ENCODE measurements at regions not wholly inside any gene's neighbourhood (a gene's known extent, or its start where the extent isn't known, plus 50 kb on each side); places are given as distances from the start of the nearest gene placed in this dataset.
"Not testable (repeated sequence)": the region's sequence is repeated elsewhere in the genome, so short reads cannot be mapped to it uniquely, and the experiment has no call there.

DNA sequence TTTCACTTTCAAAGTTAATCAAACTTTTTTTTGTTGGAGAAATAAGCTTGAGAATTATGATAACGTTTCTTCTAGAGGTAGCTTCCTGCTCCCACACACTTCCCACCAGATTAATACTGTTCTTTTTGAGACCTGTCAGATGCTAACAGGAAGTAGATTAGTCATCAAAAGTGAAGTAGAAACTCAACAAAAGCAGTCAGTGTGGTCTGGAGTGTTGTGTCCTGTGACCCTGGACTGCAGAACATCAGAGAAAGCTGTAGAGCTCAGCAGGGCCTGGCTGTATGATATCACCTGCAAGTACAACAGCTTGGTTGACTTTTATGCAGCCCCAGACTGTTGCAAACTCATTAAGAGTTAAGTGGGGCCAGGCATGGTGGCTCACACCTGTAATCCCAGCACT, 495.7 kb upstream of the CYLC2 start:
- peak in 1 of 5 experiments; percentile 14 for DNase-seq

DNA sequence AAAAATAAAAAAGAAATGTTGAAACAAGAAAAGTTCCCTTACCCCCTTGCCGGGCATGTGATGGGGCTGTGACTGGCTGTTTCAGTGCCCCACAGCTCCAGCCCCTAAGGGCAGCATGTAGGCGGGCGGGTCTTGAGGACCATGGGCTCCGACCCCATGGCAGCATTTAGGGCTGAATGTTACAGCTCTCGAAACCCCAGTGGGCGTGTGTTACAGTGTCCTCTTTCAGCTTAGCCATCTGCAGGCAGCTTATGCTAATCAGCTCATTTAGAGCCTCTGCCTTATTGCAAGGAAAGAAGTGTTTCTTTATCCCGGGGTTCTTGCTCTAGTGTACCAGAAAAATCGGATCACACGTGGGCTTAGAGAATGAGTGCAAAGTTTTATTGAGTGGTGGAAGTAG, 497.4 kb upstream of the CYLC2 start:
- DNase-seq, result no peak

DNA sequence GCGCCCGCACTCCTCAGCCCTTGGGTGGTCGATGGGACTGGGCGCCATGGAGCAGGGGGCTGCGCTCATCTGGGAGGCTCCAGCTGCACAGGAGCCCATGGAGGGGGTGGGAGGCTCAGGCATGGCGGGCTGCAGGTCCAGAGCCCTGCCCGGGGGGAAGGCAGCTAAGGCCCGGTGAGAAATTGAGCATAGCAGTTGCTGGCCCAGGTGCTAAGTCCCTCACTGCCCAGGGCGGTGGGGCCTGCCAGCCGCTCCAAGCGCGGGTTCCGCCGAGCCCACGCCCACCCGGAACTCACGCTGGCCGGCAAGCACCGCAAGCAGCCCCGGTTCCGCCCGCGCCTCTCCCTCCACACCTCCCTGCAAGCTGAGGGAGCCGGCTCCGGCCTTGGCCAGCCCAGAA, 508.2 kb upstream of the CYLC2 start:
- DNase-seq, result not testable (repeated sequence)

DNA sequence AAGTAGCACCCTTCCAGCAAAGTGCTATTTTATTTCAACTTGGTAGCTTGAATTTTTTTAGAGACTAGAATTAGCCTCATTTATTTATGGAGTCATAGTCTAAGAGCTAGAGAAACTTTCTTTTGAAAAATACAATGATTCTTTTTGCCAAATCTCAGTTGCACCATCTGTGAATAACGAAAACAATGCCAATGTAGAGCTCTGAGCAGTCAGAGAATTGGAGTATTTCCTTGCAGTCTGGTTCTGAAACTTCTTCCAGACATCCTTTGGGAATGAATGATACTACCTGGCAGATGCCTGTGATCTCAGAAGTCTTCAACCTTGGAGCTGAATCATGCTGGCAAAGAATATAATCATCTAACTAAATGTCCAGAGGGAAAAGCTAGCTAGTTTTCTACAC, 511.5 kb upstream of the CYLC2 start:
- DNase-seq, result no peak

DNA sequence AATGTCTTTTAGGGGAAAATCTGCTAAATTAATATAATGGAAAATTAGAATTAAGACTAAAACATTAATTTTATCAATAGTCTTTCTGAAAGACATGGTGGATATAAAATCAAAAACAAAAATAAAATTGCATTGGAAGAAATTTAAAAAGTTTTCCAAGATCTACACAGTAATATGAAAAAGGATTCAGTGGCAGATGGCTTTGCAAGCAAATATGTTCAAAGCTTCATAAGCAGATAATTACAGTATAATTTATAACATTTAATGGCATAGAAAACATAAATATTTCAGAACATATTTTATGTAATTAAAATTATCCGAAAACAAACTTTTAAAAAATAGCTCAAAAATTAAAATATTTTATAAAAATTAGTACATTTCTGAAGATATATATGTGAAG, 512.4 kb upstream of the CYLC2 start:
- DNase-seq, result no peak

DNA sequence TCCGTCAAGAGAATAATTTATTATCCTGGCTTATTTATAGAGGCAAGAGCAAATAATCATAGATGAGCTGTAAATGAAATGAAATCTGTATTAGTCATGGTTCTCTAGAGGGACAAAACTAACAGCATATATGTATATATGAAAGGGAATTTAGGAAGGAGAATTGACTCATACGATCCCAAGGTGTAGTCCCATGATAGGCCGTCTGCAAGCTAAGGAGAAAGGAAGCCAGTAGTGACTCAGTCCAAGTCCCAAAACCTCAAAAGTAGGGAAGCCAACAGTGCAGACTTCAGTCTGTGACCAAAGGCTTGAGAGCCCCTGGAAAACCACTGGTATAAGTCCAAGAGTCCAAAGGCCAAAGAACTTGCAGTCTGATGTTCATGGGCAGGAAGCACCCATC, 515.9 kb upstream of the CYLC2 start:
- DNase-seq, result no peak

DNA sequence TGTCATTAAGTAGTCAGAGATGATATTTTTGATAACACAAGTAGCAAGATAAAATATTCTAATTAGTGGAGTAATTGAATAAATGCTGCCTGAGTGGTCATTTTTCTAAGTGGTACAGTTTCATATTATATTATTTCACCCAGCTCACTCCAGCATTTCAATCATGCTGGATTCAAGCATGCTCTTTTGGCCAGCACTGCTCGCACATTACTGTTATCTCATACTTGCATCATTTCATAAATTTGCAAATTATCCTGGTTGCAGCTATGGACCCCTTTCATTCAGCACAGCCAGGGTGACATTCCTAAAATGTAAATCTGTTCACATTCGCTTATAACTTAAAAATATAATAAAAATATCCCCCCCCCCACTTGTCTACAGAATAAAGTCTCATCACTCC, 520.8 kb upstream of the CYLC2 start:
- no peak for DNase-seq

DNA sequence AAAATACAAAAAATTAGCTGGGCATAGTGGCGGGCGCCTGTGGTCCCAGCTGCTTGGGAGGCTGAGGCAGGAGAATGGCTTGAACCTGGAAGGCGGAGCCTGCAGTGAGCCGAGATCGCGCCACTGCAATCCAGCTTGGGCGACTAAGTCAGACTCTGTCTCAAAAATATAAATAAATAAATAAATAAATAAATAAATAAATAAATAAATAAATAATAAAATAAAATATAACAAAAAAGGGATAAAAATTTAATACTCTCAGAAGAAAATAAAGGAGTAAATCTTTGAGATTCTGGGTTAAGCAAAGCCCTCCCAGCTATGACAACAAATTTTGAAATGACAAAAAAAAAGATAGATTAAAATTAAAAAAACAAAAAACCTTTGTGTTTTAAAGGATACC, 525.7 kb upstream of the CYLC2 start:
- not testable (repeated sequence) for DNase-seq

DNA sequence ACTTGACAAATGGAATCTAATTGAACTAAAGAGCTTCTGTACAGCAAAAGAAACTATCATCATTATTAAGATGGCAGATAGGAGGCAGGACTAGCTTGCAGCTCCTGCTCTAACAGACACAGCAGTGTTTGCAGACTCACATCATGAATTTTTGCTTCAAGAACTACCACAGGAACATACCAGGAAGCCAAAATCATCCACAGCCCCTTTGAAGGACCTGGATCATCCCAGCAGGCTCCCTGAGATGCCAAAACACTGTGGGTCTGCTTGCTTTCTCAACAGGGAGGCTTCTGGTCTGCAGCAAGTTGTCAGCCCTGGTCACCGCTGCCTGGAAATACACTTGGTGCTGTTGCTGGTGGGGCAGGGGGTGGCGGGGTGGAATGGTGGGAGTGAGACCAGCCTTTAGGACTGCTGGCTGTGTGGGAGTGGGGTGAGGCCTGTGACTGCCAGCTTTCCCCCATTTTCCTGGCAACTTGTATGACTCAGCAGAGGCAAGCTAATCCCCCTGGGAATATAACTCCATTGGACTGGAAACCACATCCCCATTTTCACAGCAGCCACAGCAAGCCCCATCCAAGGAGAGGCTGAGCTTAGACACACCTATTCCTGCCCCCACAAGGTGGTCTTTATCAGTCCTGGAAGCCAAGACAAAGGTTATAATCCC, 533.8 kb upstream of the CYLC2 start:
- no peak for DNase-seq

DNA sequence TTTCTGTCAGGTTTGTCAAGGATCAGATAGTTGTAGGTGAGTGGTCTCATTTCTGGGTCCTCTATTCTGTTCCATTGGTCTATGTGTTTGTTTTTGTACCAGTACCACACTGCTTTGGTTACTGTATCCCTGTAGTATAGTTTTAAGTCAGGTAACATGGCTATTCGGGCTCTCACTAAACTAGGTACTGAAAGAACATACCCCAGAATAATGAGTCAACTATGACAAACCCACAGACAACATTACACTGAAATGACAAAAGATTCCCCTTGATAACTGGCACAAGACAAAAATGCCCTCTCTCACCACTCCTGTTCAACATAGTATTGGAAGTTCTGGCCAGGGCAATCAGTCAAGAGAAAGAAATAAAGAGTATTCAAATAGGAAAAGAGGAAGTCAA, 535.3 kb upstream of the CYLC2 start:
- DNase-seq, result peak in 1 of 5 experiments; percentile 1

DNA sequence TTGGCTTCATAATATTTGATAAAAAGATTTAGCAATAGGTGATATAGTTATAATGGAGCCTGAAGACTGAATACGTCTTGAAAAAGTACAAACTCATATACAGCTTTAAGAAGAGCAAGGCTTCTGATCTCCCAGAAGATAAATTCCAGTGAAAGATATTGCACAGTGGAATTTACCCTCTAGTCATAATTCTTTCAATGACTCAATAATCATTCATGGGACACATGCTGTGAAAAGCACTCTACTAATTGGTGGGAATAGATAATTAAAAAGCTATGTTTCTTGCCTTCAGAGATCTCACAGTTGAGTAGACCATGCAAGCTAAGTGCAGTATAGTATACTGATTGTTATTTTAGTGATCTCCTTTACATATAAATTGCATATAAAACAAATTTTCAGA, 538.6 kb upstream of the CYLC2 start:
- DNase-seq, result no peak

DNA sequence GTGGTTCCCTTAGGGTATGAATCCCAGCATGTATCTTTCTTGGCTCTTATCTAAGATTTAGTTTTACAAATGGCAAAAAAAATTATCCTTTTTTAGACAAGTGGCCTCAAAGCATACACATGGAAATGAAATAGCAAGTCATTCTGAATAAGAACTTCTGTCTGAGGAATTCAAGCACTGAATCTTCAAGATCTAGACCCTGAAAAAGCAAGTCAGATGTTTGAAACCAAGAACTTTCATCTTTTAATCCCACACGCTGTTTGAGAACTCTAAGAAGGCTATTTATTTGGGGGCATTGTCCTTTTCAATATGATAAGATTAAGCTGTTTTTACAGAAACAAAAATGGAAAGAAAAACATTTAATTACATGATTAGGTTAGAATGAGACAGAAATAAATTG, 549.2 kb upstream of the CYLC2 start:
- no peak for DNase-seq

DNA sequence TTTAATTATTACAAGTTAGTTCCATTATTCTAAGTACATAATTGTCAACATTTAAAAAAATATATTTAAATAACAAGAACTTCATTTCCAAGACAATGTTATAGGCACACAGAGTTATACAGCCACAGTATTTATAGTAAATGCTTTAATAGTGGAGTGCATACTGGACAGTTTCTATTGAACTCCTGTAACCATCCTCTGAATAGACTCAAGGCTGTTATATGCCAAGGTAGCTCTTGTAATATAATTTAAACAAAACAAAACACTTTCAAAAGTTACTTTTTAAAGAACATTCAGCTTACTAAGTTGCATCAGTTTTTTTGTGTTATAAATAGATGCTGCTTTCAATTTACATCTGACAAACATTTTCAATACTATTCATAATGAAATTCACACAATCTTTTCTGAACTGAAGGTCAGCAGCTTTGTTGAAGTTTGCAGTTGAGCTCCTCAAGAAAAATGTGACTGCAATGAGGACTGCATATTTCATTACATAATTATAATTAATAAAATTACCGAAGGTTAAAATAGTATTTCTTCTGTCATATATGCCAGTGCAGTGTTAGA, 549.9 kb upstream of the CYLC2 start:
- no peak for DNase-seq

DNA sequence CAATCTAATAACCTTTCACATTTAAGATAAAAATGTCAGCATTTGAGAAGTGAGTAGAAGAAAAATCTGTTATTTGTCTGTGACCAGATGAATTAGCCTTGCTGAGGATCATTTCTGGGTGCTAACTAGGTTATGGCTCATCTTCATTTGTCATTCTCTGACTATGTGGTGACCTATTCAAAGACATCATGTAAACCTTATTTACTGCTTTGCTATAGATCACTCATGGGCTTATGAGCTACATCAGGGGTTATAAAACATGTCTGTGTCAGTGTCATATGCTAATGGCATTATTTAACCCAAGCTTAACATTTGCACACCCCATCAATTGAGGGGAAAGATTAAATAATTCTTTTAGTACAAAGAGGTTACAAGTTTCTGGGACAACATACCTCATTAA, 555.5 kb upstream of the CYLC2 start:
- DNase-seq, result no peak

DNA sequence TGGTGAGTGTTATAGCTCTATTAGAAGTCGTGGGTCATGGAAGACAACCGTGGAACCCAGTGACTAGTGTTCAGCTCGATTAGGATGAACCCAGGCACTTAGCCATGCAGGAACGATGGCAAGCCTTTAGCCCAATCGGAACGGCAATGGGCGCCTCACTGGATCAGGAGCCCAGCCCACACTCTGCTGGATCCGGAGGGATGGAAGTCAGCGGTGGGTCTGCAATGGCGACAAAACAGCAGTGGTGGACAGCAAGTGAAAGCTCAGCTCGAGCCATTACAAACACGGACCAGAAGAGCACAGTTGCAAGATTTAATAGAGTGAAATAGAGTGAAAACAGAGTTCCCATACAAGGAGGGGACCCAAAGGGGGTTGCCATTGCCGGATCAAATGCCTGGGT, 558.5 kb upstream of the CYLC2 start:
- not testable (repeated sequence) for DNase-seq

DNA sequence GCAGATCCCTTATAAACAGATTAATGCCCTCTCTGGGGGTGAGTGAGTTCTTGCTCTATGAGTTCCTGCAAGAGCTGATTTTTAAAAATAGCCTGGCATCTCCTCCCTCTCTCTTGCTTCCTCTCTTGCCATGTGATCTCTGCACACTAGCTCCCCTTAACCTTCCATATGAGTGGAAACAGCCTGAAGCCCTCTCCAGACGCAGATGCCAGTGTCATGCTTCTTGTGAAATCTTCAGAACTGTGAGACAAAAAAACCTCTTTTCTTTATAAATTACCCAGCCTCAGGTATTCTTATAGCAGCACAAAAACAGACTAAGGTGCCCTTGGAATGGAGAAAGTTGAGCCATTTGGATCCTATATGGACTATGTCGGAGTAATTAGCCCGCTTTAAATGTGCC, 559.7 kb upstream of the CYLC2 start:
- DNase-seq, result no peak

DNA sequence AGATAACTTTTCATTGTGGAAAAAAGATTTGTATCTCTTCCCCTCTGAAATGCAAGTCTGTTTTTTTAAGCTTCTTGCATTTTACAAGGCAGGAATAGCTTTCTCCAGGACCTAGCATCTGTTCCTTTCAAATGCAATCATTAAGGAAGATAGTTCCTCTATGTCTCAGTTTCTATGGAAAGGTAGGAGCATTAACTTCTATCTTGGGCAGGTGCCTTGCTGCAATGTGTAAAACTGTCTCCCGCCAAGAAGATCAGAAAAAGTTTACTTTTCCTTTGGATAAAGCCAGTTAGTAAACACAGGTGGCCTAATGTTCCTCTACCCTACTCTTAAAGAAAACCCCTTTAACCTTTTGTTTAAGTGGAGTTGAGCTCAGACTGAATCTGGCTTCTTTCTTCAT, 560.6 kb upstream of the CYLC2 start:
- DNase-seq, result no peak

DNA sequence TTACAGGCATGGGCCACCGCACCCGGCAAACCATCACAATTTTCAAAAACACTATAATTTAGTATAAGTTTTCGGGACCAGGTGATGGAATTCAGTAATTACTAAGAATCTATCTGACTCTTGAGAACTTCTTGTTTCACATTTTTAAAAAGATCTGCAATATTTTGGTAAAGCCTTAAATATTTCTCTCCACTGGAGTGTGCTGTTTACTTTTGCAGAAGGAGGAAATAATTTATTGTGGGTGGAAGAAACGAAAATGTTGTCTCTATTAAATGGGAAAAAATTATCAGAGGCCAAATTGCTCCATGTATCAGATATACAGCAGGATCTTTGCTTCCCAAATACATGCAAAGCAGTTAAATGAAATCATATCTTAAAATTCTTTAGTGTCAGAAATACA, 566.8 kb upstream of the CYLC2 start:
- no peak for DNase-seq

DNA sequence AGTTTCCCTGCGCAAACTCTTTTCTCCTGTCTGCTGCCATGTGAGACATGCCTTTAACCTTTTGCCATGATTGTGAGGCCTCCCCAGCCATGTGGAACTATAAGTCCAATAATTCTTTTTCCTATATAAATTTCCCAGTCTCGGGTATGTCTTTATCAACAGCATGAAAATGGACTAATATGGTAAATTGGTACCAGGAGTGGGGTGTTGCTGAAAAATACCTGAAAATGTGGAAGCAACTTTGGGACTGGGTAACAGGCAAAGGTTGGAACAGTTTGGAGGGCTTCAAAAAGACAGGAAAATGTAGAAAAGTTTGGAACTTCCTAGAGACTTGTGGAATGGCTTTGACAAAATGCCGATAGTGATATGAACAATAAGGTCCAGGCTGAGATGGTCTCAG, 578.9 kb upstream of the CYLC2 start:
- not testable (repeated sequence) for DNase-seq

DNA sequence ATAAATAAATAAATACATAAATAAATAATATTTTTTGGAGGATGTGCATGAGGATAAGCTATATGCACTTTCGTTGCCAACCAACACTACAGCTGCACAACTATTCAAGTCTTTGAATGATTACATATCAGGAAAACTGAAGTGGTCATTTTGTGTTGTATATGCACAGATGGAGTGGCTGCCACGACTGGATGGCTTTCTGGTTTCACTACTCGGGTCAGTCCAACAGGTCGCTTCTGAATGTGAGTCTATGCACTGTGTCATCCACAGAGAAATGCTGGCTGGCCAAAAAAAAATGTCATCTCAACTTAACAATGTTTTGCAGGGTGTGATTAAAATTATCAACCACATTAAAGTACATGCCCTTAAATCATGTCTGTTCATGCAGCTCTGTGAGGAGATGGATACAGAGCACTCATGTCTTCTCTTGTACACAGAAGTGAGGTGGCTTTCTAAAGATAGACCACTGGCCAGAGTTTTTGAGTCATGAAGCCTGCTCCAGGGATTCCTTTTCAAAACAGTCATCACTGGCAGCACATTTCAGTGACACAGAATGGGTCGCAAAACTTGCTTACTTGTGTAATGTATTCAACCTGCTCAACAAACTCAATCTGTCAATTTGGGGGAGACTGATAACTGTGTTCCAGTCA, 589.8 kb upstream of the CYLC2 start:
- DNase-seq, result no peak

DNA sequence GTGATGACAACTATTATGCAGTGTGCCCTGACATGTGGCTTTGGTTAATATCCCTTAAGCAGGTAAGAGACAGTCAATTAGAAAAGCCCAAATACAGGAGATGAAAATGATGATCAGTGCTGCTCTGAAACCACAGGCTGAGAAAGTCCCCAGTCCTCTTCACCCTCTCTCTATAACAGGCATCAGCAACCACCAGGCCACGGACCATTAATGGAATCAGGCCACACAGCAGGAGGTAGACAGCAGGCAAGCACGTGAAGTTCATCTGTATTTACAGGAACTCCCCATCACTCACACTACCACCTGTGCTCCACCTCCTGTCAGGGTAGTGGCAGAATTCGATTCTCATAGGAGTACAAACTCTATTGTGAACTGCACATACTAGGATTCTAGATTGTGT, 591.6 kb upstream of the CYLC2 start:
- no peak for DNase-seq

DNA sequence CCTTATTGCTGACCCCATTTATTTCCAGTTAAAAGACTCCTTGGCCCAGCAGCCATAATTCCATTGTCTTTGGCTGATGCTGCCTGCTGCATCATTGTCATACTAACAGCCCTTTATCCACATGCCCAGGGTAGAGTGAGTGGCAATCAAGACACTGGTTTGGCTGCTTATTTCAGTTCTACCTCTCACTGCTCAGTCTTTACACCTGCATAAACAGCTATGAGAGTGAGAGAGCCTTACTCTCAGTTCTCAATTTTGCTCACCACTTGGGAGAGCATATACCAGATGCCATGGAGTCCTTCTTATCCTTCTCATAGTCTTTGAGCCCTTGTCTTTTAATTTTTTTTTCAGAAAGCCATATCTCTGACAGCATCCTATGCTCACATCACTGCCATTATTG, 596.9 kb upstream of the CYLC2 start:
- DNase-seq, result no peak

DNA sequence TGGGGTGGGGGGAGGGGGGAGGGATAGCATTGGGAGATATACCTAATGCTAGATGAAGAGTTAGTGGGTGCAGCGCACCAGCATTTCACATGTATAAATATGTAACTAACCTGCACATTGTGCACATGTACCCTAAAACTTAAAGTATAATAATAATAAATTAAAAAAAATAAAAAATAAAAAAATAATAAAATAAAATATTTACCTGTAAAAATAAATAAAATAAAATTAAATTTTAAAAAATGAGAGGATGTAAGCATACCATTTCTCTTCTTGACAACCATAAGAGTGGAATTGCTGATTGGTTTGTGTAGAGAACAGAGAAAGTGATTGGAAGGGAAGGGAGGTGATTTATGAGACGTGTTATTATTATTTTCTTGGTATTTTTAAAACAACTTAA, 609.5 kb upstream of the CYLC2 start:
- DNase-seq, result not testable (repeated sequence)

DNA sequence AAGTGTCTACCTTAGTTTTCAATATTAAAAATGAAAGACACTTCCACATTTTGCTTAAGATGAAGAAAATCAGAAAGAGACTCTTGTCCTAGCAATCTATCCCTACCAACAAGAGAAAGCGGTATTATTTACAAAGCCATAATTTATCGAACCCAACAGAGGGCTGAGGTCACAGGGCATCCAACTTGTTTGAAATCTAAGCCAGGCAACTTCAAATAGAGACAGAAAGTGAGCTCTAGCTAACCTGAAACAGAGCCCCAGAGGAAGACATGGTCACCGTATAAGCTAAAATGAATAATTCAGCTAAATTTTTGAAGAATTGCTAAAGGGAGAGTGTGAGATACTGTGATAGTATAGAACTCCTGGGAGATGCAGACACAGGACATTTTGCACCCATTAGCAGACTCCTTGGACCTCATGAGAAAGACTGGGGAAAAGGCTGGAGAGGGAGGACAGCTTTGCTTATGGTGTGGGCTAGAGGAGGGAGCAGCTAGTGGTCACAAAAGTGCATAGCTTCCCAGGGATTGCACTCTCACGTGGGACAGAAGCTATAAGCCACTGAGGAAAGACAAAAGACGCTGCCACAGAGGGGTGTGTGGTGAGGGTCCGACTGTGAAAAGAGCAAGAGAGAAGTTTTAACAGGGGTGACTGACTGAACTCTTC, 624.2 kb upstream of the GRIN3A start:
- DNase-seq, result no peak
